ENCODE measurements at regions not wholly inside any gene's neighbourhood (a gene's known extent, or its start where the extent isn't known, plus 50 kb on each side); places are given as distances from the start of the nearest gene placed in this dataset.

DNA sequence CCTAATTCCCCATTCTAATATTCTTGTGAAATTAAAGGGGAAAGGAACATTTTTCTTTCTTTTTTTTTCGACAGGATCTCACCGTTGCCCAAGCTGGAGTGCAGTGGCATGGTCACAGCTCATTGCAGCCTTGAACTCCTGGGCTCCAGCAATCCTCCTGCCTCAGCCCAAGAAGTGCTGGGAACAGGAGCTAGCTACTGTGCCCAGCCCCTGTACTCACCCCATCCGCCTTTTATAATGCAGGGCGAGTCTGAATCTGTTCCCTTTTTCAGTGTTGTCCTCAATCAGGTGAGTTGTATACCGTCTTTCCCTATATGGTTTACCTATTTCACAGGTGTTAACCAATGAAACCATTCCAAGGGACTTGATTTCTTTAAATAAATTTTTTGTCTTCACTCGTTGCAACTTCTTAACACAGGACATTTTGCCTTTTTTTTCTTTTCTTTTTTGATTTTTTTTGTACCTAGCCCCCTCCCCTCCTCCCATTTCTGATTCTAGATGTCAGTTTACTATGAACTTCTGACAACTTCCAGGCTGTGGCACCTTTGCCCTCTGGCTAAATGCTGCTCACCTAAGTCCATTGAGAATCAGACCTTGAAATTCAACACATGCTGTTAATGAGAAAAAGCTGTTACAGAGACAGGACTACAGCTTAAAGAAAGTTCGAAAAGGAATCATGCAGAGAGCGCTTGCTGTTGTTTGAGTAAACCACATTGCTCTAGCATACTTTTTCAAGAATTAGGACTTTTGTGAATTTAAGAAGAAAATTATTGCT is 562.1 kb upstream of the KLF12 start:
- TF ChIP-seq, protein P1, sequence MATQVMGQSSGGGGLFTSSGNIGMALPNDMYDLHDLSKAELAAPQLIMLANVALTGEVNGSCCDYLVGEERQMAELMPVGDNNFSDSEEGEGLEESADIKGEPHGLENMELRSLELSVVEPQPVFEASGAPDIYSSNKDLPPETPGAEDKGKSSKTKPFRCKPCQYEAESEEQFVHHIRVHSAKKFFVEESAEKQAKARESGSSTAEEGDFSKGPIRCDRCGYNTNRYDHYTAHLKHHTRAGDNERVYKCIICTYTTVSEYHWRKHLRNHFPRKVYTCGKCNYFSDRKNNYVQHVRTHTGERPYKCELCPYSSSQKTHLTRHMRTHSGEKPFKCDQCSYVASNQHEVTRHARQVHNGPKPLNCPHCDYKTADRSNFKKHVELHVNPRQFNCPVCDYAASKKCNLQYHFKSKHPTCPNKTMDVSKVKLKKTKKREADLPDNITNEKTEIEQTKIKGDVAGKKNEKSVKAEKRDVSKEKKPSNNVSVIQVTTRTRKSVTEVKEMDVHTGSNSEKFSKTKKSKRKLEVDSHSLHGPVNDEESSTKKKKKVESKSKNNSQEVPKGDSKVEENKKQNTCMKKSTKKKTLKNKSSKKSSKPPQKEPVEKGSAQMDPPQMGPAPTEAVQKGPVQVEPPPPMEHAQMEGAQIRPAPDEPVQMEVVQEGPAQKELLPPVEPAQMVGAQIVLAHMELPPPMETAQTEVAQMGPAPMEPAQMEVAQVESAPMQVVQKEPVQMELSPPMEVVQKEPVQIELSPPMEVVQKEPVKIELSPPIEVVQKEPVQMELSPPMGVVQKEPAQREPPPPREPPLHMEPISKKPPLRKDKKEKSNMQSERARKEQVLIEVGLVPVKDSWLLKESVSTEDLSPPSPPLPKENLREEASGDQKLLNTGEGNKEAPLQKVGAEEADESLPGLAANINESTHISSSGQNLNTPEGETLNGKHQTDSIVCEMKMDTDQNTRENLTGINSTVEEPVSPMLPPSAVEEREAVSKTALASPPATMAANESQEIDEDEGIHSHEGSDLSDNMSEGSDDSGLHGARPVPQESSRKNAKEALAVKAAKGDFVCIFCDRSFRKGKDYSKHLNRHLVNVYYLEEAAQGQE (IDR thresholded peaks at IDR 0.05; ENCODE audit: insufficient read depth in 1 of 2, low read depth in 2 of 2, low read length in 1 of 2): no peak
- TF ChIP-seq, protein P2, sequence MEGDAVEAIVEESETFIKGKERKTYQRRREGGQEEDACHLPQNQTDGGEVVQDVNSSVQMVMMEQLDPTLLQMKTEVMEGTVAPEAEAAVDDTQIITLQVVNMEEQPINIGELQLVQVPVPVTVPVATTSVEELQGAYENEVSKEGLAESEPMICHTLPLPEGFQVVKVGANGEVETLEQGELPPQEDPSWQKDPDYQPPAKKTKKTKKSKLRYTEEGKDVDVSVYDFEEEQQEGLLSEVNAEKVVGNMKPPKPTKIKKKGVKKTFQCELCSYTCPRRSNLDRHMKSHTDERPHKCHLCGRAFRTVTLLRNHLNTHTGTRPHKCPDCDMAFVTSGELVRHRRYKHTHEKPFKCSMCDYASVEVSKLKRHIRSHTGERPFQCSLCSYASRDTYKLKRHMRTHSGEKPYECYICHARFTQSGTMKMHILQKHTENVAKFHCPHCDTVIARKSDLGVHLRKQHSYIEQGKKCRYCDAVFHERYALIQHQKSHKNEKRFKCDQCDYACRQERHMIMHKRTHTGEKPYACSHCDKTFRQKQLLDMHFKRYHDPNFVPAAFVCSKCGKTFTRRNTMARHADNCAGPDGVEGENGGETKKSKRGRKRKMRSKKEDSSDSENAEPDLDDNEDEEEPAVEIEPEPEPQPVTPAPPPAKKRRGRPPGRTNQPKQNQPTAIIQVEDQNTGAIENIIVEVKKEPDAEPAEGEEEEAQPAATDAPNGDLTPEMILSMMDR (IDR thresholded peaks at IDR 0.05): no peak

Measured in Panc1 (cell line).